Cardiac fibroblast (primary cell): ENCODE measurements at regions not wholly inside any gene's neighbourhood (a gene's known extent, or its start where the extent isn't known, plus 50 kb on each side); places are given as distances from the start of the nearest gene placed in this dataset.

Source experiments
- DNase-seq, 2 donors: peaks; one replicate each; pipeline versions ENCODE4 v3.0.0 to v3.0.0-alpha.2; 2010; ENCODE audit warnings: low read depth in 2 of 2
- H3K4me3 ChIP-seq, 2 donors: replicated peaks in 1 of 2; 1 replicate in 1 of 2; 2 replicates in 1 of 2; pipeline ENCODE4 v1.5.1; 2011; ENCODE audit warnings: low read depth in 2 of 2, low read length in 2 of 2, mild to moderate bottlenecking in 2 of 2, moderate library complexity in 1 of 2
- CTCF ChIP-seq: IDR thresholded peaks from one replicate; pipeline ENCODE4 v1.5.1; 2011; ENCODE audit warnings: low read depth, mild to moderate bottlenecking, low read length, inconsistent platforms

- no peak for TF ChIP-seq CTCF
- DNase-seq = no peak
- no peak overlapping the region for H3K4me3 ChIP-seq
Measured at GRCh38 chr5:57940879-57941278, 458.3 kb upstream of the ACTBL2 start.

DNA sequence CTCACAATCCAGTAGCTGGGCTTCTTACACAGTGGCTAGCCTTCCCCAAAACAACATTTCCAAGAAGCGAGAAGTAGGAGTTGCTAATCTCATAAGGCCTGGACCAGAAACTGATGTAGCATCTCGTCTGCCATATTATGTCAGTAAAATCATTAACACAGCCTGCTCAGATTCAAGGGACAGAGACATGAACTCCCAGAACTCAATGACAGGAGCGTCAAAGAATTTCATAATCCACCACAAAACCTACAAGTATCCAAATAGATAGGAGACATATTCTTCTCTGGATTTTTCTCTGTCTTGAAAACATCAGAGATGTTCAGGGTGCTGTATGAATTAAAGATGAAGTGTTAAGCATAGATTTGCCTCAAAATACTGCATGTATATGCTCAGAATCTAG lies 457.6 kb upstream of the ACTBL2 start:
- no peak overlapping the region for H3K4me3 ChIP-seq
- no peak for TF ChIP-seq CTCF
- DNase-seq = no peak

GRCh38 chr5:57939771-57940170 lies 457.2 kb upstream of the ACTBL2 start:
- no peak for TF ChIP-seq CTCF
- no peak for DNase-seq
- H3K4me3 ChIP-seq = no peak overlapping the region

GRCh38 chr5:57939335-57939734 lies 456.7 kb upstream of the ACTBL2 start:
- no peak for DNase-seq
- no peak for TF ChIP-seq CTCF

DNA sequence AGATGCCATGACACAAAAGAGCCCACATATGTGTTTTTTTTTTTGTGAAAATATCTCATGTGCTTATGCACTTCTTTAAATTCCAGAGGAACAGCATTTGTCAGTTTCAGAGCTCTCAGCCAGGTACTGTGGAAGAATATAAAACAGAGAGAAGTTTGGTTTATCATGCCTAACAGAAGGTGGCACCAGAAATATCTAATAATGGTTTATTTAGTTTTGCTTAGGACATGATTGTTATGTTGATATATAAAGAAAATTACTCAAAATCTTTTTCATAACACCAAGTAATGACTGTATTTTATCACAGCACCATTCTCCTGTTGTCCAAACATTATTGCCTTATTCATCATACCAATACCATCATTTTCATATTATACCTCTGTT lies 455.6 kb upstream of the ACTBL2 start:
- no peak for TF ChIP-seq CTCF
- DNase-seq = no peak
- H3K4me3 ChIP-seq = no peak overlapping the region

More at GRCh38 chr5:57939335-57939734, 456.7 kb upstream of the ACTBL2 start:
- no peak overlapping the region for H3K4me3 ChIP-seq

DNA sequence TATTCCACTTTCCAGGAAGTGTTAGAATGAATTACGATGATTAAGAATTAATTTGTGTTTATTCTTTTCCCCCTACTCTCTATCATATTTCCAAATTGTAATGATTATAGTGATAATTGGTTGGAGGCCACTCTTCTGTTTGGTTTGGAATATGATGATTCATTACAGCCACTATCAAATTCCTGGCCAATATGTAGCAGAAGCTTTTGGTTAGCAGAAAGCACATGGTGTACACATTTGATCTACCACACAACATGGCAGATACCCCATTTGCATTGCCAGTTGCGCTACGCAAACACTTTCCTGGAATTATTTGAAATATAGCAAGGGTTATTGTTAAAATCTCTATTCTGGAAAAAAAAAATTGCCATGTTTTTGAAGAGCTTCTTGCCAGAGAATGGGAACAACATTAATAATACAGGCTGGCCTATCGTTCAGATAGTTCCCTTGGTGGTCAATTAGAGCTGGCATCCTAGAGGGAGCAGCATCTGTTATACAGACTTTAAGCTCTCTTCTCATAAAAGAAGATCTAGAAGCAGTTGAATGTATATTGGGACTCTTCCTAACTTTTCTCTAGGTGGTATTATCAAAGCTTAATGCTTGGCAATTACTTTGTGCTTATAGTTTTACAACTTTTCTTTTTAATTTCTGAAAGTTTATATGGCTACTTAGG lies 455.0 kb upstream of the ACTBL2 start:
- no peak overlapping the region for H3K4me3 ChIP-seq
- no peak for TF ChIP-seq CTCF
- DNase-seq = no peak

GRCh38 chr5:57937025-57937424 lies 454.4 kb upstream of the ACTBL2 start:
- no peak for TF ChIP-seq CTCF
- H3K4me3 ChIP-seq = no peak overlapping the region
- DNase-seq = peak in 1 of 2 donors; percentile 6
